ENCODE measurements at regions not wholly inside any gene's neighbourhood (a gene's known extent, or its start where the extent isn't known, plus 50 kb on each side); places are given as distances from the start of the nearest gene placed in this dataset.

GRCh38 chr21:38921511-38922251, 116.0 kb downstream of the ETS2 start:
- no peak for DNase-seq (ENCODE audit: low read depth in 4 of 4, low spot score in 2 of 4)

GRCh38 chr21:38920631-38921398, 115.1 kb downstream of the ETS2 start:
- no peak for DNase-seq (ENCODE audit: low read depth in 4 of 4, low spot score in 2 of 4)

GRCh38 chr21:38918607-38919346, 113.0 kb downstream of the ETS2 start:
- no peak for DNase-seq (ENCODE audit: low read depth in 4 of 4, low spot score in 2 of 4)

DNA sequence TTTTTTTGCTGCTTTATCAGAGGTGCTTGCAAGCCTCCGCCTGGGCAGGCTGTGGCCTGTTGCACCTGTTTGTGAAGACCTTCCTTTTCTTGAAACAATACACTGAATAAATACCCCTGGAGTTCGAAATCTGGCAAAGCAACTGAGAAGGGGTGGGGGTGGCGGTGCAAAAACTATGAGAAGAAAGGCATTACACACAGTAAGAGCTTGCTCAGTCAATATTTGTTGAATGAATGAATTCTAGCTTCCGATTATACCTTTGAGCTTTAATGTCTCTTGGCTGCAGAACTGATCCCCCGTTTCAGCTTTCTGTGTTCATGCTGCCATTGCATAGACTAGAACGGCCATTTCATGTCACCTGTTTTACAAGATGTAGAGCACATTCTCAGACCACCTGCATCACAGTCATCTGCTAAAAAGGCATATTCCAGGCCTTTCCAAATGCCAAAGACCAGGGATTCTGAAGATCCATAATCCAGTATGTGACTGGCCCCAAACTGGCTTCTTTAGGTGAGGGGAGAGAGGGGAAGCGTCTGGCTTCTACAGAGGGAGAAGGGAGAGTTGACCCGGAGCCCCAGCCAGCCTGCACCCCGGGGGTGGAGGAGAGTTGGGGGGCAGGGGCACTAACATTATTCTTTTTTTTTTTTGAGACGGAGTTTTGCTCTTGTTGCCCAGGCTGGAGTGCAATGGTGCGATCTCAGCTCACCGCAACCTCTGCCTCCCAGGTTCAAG, 111.5 kb downstream of the ETS2 start:
- DNase-seq (ENCODE audit: low read depth in 4 of 4, low spot score in 2 of 4): no peak

DNA sequence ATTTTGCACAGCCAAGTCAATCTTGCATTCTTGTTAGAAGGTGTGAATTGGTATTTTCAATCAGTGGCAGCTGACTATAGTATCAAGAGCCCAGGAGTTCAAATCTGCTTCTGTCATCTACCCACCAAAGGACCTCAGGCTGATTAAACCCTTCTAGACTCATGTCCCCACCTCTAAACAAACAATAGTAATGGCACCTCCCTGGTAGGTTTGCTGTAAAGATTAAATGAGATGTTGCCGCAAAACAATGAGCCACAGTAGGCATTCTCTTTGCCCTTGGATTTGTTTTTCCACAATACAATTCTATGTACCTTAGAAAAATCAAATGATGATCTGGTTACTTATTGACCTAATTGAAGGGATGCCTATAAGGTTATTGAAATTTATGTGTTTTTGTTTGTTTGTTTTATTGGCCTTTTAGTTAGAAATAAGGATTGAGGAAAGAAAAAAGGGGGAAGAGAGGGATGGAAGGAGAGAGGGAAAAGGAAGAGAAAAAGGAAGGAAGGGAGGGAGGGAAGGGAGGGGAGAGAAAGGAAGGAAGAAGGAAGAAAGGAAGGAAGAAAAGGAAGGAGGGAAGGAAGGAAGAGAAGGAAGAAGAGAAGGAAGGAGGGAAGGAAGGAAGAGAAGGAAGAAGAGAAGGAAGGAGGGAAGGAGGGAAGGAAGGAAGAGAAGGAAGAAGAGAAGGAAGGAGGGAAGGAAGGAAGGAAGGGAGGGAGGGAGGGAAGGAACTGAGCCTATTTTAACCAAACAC, 110.7 kb downstream of the ETS2 start:
- DNase-seq (ENCODE audit: low read depth in 4 of 4, low spot score in 2 of 4): no peak

GRCh38 chr21:38915546-38915945, 109.8 kb downstream of the ETS2 start:
- DNase-seq (ENCODE audit: low read depth in 4 of 4, low spot score in 2 of 4): no peak

- DNase-seq (ENCODE audit: low read depth in 4 of 4, low spot score in 2 of 4): no peak
Observed at GRCh38 chr21:38914528-38915293, 109.0 kb downstream of the ETS2 start.

GRCh38 chr21:38913893-38914527, 108.3 kb downstream of the ETS2 start:
- DNase-seq (ENCODE audit: low read depth in 4 of 4, low spot score in 2 of 4): no peak

DNA sequence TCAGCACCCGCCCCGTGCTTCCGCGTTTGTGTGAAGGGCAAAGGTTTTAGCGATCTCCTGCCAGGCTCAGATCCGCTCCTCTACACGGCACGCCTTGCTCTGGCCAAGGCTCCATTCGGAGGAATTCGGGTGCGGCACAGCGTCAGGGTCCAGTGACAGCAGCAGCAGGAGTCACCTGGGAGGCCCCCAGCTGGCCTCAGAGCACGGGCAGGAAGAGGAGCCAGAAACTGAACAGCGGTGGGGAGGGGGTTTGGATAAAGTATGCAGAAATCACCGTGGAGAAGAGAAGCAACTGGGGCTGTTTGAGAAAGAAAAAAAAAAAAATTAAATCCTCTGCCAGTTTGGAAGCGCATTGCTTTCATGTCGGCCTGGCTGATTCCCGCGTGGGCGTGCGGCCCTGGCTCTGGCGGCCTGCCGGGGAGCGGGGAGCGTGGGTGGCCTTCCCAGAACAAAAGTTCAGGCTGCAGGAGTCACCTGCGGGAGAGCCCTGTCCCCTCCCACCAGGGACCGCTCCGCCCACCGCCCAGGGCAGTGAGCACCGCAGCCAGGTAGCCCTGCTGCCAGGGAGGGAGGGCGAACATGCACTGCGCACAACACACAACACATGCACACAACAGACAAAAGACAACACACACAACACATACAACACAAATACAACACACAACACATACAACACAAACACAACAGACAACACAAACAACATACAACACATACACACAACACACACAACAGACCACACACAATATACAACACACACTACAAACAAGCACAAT, 107.6 kb downstream of the ETS2 start:
- peak in 2 of 4 donors; percentile 51 to 62 for DNase-seq (ENCODE audit: low read depth in 4 of 4, low spot score in 2 of 4)

GRCh38 chr21:38912789-38913119, 107.0 kb downstream of the ETS2 start:
- DNase-seq (ENCODE audit: low read depth in 4 of 4, low spot score in 2 of 4): no peak

DNA sequence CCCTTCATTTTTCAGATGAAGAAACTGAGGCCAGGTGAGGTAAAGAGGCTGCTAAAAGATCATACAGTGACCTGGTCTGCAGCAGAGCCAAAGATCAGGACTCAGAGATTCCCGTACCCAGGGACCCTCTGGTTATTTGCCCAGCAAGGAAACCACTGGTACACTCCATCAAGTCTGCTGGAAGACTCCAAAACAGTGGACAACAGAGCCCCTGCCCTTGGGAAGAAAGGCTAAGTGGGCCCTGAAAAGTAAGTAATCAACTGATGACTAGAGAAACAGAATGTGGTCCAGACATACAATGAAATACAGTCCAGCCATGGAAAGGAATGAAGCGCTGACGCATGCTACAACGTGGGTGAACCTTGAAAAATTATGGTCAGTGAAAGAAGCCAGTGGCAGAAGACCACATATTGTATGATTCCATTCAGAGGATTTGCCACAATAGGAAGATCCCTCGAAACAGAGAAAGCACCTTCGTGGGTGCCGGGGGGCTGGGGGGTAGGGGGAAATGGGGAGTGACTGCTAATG, 106.4 kb downstream of the ETS2 start:
- no peak for DNase-seq (ENCODE audit: low read depth in 4 of 4, low spot score in 2 of 4)

DNA sequence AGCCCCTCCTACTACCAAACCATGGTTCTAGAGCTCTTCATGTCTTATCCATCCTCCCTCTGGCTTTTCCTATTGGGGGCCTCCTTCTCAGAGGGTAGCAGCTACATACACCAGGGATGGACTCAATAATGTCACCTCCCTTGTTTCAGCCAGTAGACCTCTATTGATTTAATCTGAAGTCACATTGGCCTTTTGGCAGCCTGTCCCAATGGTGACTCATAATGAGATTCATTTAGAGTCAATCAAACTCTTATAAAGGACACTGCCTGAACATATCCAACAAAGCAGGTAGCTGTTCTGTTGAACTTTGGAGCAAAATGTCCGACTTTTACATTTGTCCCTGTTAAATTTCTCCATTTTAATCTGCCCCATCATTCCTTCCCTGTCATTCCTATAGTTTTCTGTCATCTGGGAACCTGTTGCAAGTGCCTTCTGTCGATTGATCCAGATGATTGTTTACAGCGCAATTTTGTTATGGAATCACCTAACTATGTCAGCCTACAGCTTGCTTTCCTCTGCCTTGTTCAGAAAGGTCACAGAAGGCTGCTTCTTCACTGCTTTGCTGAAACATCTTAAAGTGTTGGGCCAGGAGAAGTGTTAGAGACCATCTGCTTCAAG, 105.9 kb downstream of the ETS2 start:
- no peak for DNase-seq (ENCODE audit: low read depth in 4 of 4, low spot score in 2 of 4)

DNA sequence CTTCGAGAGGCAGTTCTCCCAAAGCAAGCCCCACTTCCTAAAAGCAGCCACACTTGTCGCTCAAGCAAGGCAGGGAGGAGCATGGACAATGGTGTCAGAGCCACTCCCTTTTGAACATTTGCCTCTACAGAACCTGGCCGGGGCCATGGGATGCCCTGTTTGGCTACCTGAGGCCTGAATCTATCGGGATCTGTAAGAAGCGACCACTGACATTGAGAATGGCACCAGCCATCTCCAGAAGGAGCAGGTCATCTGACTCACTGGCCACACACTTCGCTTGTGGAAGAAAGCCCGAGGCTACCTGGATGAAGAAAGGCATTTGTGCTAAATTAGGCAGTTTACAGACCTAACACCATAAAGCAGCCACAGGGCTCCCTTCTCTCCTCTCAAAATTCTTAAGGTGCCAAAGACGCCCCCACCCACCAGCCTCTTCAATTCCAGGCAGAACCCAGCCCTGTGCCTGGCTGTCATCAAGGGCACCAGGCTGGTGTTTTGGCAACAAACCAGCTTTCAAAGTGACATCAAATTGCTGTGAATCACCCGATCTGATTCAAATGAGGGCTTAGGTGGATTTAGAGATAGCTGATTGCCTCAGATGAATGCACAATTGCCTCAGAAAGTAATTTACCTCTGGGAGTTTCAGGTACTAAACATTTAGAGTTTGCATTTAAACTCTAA, 104.8 kb downstream of the ETS2 start:
- DNase-seq (ENCODE audit: low read depth in 4 of 4, low spot score in 2 of 4): no peak

DNA sequence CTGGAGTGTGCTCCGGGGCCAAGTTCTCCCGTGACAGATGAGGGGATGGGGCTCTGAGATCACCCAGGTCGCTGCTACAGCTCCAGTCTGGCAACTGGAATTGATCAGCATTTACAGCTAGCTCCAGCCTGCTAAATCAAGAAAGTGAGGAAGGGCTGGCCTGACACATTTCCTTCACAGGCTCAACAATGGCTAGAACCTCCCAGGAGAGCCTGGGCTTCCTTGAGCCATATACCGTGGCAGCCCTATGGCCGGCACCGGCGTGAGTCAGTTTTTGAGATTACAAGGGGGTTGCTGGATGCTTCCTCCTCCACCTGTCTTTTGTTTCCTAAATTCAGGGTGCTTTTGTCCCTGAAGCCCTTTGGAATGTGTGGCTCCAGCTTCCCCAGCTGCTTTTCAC, 104.2 kb downstream of the ETS2 start:
- no peak for DNase-seq (ENCODE audit: low read depth in 4 of 4, low spot score in 2 of 4)

DNA sequence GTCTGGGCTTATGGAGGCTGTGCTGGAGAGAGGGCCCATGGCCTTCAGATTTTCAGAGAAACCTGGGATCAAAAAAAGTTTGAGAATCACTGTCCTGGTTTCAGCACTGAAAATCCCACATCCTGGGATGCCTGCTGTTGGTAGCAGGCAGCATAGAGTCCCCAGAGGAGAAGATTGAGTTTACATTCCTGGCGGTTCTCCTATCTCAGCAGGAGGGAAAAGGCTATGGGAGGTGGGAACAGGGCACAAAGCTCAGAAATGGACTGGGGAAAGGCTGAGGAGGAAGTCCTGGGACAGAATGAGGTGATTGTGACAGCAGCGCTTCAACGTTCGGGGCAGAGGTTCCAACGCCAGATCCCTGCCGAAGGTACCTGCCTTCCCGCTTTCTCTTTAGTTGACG, 103.4 kb downstream of the ETS2 start:
- DNase-seq (ENCODE audit: low read depth in 4 of 4, low spot score in 2 of 4): no peak

- no peak for DNase-seq (ENCODE audit: low read depth in 4 of 4, low spot score in 2 of 4)
Observed at GRCh38 chr21:38908537-38908936, 102.8 kb downstream of the ETS2 start.

DNA sequence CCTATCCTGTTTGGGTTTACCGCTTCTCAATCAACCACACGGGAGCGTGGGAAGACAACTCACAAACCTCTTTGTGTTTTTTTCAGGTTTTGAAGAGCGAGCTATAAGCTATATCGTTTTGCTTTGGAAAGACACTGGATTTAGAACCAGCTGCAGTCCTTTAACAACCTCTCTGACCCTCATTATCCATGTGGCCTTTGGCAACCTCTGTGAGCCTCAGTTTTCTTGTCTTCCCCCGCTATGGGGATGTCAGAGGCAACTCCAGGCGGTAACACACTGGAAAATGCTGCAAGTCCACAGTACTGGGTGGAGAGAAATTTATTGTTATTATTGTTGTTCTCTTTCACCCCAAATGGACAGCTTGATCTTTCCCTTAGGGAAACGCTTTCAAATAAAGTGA, 100.0 kb downstream of the ETS2 start:
- peak in 1 of 4 donors; percentile 75 for DNase-seq (ENCODE audit: low read depth in 4 of 4, low spot score in 2 of 4)

All from left renal cortex interstitium (tissue), 4 donors.